ENCODE measurements at regions not wholly inside any gene's neighbourhood (a gene's known extent, or its start where the extent isn't known, plus 50 kb on each side); places are given as distances from the start of the nearest gene placed in this dataset.

GRCh38 chr10:131536676-131537075 lies 225.2 kb upstream of the TCERG1L start:
- Histone ChIP-seq H3K4me3 (ENCODE audit: low read length) (no peak overlapping the region), H3K27ac (ENCODE audit: low read length) (no peak overlapping the region), H3K4me1 (ENCODE audit: control insufficient read depth, insufficient read depth, low read length) (no peaks in the 10 kb centered on the region), H3K27me3 (ENCODE audit: control insufficient read depth, insufficient read depth, low read length) (no peaks in the 10 kb centered on the region), H3K9me3 (ENCODE audit: control insufficient read depth, insufficient read depth, low read length) (no peaks in the 10 kb centered on the region), H3K36me3 (ENCODE audit: control insufficient read depth, insufficient read depth, low read length) (no peaks in the 10 kb centered on the region)
- ATAC-seq (no peak), DNase-seq (no peak)
- intact Hi-C loops (cut with micrococcal nuclease): no loop called here
- Mint-ChIP-seq H3K27ac (no peak overlapping the region), H3K36me3 (no peaks in the 10 kb centered on the region), H3K9me3 (no peaks in the 10 kb centered on the region), H3K27me3 (ENCODE audit: low read depth in 2 of 2) (peaks cover 8 to 17% of the 10 kb centered on the region in 2 donors), H3K4me1 (no peaks in the 10 kb centered on the region), H3K4me3 (no peak overlapping the region)
- TF ChIP-seq CTCF (IDR thresholded peaks at IDR 0.05): no peak
- WGBS (ENCODE audit: insufficient coverage): 85% methylated on average over 14 of the region's 15 CpGs

GRCh38 chr10:131537281-131537680 lies 225.8 kb upstream of the TCERG1L start:
- peaks cover 9 to 17% of the 10 kb centered on the region in 2 donors for H3K27me3 Mint-ChIP-seq (ENCODE audit: low read depth in 2 of 2)

GRCh38 chr10:131544495-131544894 lies 233.0 kb upstream of the TCERG1L start:
- H3K4me3 Mint-ChIP-seq: no peak overlapping the region

More at GRCh38 chr10:131537281-131537680, 225.8 kb upstream of the TCERG1L start:
- Mint-ChIP-seq H3K27ac (no peak overlapping the region), H3K36me3 (no peaks in the 10 kb centered on the region), H3K9me3 (no peaks in the 10 kb centered on the region), H3K4me1 (no peaks in the 10 kb centered on the region), H3K4me3 (no peak overlapping the region)
- DNase-seq (no peak), ATAC-seq (no peak)
- Histone ChIP-seq H3K36me3 (ENCODE audit: control insufficient read depth, insufficient read depth, low read length) (no peaks in the 10 kb centered on the region), H3K4me3 (ENCODE audit: low read length) (no peak overlapping the region), H3K27me3 (ENCODE audit: control insufficient read depth, insufficient read depth, low read length) (no peaks in the 10 kb centered on the region), H3K4me1 (ENCODE audit: control insufficient read depth, insufficient read depth, low read length) (no peaks in the 10 kb centered on the region), H3K9me3 (ENCODE audit: control insufficient read depth, insufficient read depth, low read length) (no peaks in the 10 kb centered on the region), H3K27ac (ENCODE audit: low read length) (no peak overlapping the region)
- WGBS (ENCODE audit: insufficient coverage): no CpG with 5 or more reads among the region's 1 CpG
- intact Hi-C loops (cut with micrococcal nuclease): no loop called here
- TF ChIP-seq CTCF (IDR thresholded peaks at IDR 0.05): no peak

More at GRCh38 chr10:131544495-131544894, 233.0 kb upstream of the TCERG1L start:
- Histone ChIP-seq H3K9me3 (ENCODE audit: control insufficient read depth, insufficient read depth, low read length) (no peaks in the 10 kb centered on the region), H3K27me3 (ENCODE audit: control insufficient read depth, insufficient read depth, low read length) (no peaks in the 10 kb centered on the region), H3K4me1 (ENCODE audit: control insufficient read depth, insufficient read depth, low read length) (no peaks in the 10 kb centered on the region), H3K4me3 (ENCODE audit: low read length) (no peak overlapping the region), H3K27ac (ENCODE audit: low read length) (no peak overlapping the region), H3K36me3 (ENCODE audit: control insufficient read depth, insufficient read depth, low read length) (no peaks in the 10 kb centered on the region)
- Mint-ChIP-seq H3K36me3 (no peaks in the 10 kb centered on the region), H3K4me1 (no peaks in the 10 kb centered on the region), H3K27ac (no peak overlapping the region), H3K9me3 (no peaks in the 10 kb centered on the region), H3K27me3 (ENCODE audit: low read depth in 2 of 2) (peaks cover 0 to 16% of the 10 kb centered on the region in 2 donors)
- intact Hi-C loops (cut with micrococcal nuclease): no loop called here
- TF ChIP-seq CTCF (IDR thresholded peaks at IDR 0.05): no peak
- ATAC-seq: no peak
- no peak for DNase-seq
- 82% methylated on average over 7 of the region's 8 CpGs for WGBS (ENCODE audit: insufficient coverage)

Data from natural killer cell (primary cell).